Smooth muscle cell (in vitro differentiated cells): ENCODE measurements at regions not wholly inside any gene's neighbourhood (a gene's known extent, or its start where the extent isn't known, plus 50 kb on each side); places are given as distances from the start of the nearest gene placed in this dataset.

Experiments used
- DNase-seq: peaks from one replicate; lab custom pipeline; 2025; ENCODE audit not compliant: unreplicated experiment; lab: John Stamatoyannopoulos, UW
- H2AFZ ChIP-seq: fragments of 200-600 bp; sonication (generic); 2 replicates; pipeline ENCODE4 v1.6.0; 2016; ENCODE audit warnings: antibody characterized with exemption, low read depth, mild to moderate bottlenecking
- H3F3A ChIP-seq: fragments of 200-600 bp; sonication (generic); 2 replicates; pipeline ENCODE4 v1.6.0; 2017; ENCODE audit warnings: antibody characterized with exemption, low read depth
- H3K27ac ChIP-seq: fragments of 200-600 bp; sonication (generic); 2 replicates; pipeline ENCODE4 v1.5.1; 2016; ENCODE audit warnings: low read depth, mild to moderate bottlenecking
- H3K27me3 ChIP-seq: fragments of 200-600 bp; sonication (generic); 2 replicates; pipeline ENCODE4 v1.6.1; 2016; ENCODE audit warnings: low read depth, mild to moderate bottlenecking
- H3K36me3 ChIP-seq: fragments of 200-600 bp; sonication (generic); 2 replicates; pipeline ENCODE4 v1.5.1; 2016; ENCODE audit warnings: low read depth
- H3K4me1 ChIP-seq: fragments of 200-600 bp; sonication (generic); 2 replicates; pipeline ENCODE4 v1.5.1; 2016; ENCODE audit warnings: low read depth
- H3K4me2 ChIP-seq: fragments of 200-600 bp; sonication (generic); 2 replicates; pipeline ENCODE4 v1.6.0; 2016; ENCODE audit warnings: mild to moderate bottlenecking
- H3K4me3 ChIP-seq: fragments of 200-600 bp; sonication (generic); 2 replicates; pipeline ENCODE4 v1.5.1; 2016; ENCODE audit warnings: mild to moderate bottlenecking
- H3K79me2 ChIP-seq: fragments of 200-600 bp; sonication (generic); 2 replicates; pipeline ENCODE4 v1.6.0; 2016; ENCODE audit warnings: low read depth, mild to moderate bottlenecking
- H3K9ac ChIP-seq: fragments of 200-600 bp; sonication (generic); 2 replicates; pipeline ENCODE4 v1.6.0; 2016; ENCODE audit warnings: low read depth
- H3K9me3 ChIP-seq: fragments of 200-600 bp; sonication (generic); replicated peaks from 2 replicates; pipeline ENCODE4 v1.5.1; 2016; ENCODE audit warnings: low read depth
- H4K20me1 ChIP-seq: fragments of 200-600 bp; sonication (generic); 2 replicates; pipeline ENCODE4 v1.6.0; 2016; ENCODE audit warnings: low read depth
- CTCF ChIP-seq: fragments of 200-600 bp; sonication (generic); IDR thresholded peaks from 2 replicates; pipeline ENCODE4 v1.5.1; 2017; ENCODE audit warnings: borderline replicate concordance, mild to moderate bottlenecking, antibody characterized with exemption; ENCODE audit not compliant: insufficient read depth, poor library complexity, severe bottlenecking
- WGBS: methylation state at CpG from one replicate; pipeline ENCODE4 v1.1.7; 2016; ENCODE audit warnings: low lambda C conversion rate; 5-methylcytosine and 5-hydroxymethylcytosine counted together

- Histone ChIP-seq H4K20me1 (no peaks in the 10 kb centered on the region), H3K27ac (no peak overlapping the region), H3K4me3 (no peak overlapping the region), H3K9me3 (no peaks in the 10 kb centered on the region), H3K79me2 (no peaks in the 10 kb centered on the region), H3F3A (no peaks in the 10 kb centered on the region), H3K4me1 (no peaks in the 10 kb centered on the region), H3K9ac (no peak overlapping the region), H3K36me3 (no peaks in the 10 kb centered on the region), H2AFZ (no peak overlapping the region), H3K4me2 (no peak overlapping the region), H3K27me3 (no peaks in the 10 kb centered on the region)
- 63% methylated on average over 13 of the region's 13 CpGs for WGBS
- DNase-seq: no peak
- TF ChIP-seq CTCF: peak; percentile 58
Measured at GRCh38 chr17:13306310-13306962, 288.6 kb upstream of the ELAC2 start.

GRCh38 chr17:13302983-13303382, 285.2 kb upstream of the ELAC2 start:
- H3K4me3 ChIP-seq: no peak overlapping the region
- no peak overlapping the region for H3K9ac ChIP-seq
- no peaks in the 10 kb centered on the region for H3K36me3 ChIP-seq
- no peak overlapping the region for H2AFZ ChIP-seq
- no peak overlapping the region for H3K27ac ChIP-seq
- no peaks in the 10 kb centered on the region for H3K79me2 ChIP-seq
- no peak for TF ChIP-seq CTCF
- no peaks in the 10 kb centered on the region for H3K9me3 ChIP-seq
- H4K20me1 ChIP-seq: no peaks in the 10 kb centered on the region
- no peak overlapping the region for H3K4me2 ChIP-seq
- no peaks in the 10 kb centered on the region for H3K27me3 ChIP-seq
- H3F3A ChIP-seq: no peaks in the 10 kb centered on the region
- DNase-seq: no peak
- H3K4me1 ChIP-seq: no peaks in the 10 kb centered on the region
- whole genome bisulfite sequencing: 95% methylated on average over 4 of the region's 4 CpGs

- Histone ChIP-seq H3K4me3 (no peak overlapping the region), H3K4me1 (no peaks in the 10 kb centered on the region), H3K79me2 (no peaks in the 10 kb centered on the region), H3K27me3 (no peaks in the 10 kb centered on the region), H3K9me3 (no peaks in the 10 kb centered on the region), H3K4me2 (no peak overlapping the region), H3K36me3 (no peaks in the 10 kb centered on the region), H3F3A (no peaks in the 10 kb centered on the region), H4K20me1 (no peaks in the 10 kb centered on the region), H3K9ac (no peak overlapping the region), H2AFZ (no peak overlapping the region), H3K27ac (no peak overlapping the region)
- WGBS: 86% methylated on average over 3 of the region's 3 CpGs
- TF ChIP-seq CTCF: no peak
- no peak for DNase-seq
Measured at GRCh38 chr17:13302419-13302818, 284.6 kb upstream of the ELAC2 start.

- Histone ChIP-seq H3K9me3 (no peaks in the 10 kb centered on the region), H3F3A (no peaks in the 10 kb centered on the region), H4K20me1 (no peaks in the 10 kb centered on the region), H3K4me2 (no peak overlapping the region), H3K79me2 (no peaks in the 10 kb centered on the region), H3K36me3 (no peaks in the 10 kb centered on the region), H3K27me3 (no peaks in the 10 kb centered on the region), H2AFZ (no peak overlapping the region), H3K9ac (no peak overlapping the region), H3K4me3 (no peak overlapping the region), H3K27ac (no peak overlapping the region), H3K4me1 (no peaks in the 10 kb centered on the region)
- DNase-seq: no peak
- TF ChIP-seq CTCF: no peak
- WGBS: 81% methylated on average over 3 of the region's 3 CpGs
Measured at GRCh38 chr17:13297183-13297582, 279.4 kb upstream of the ELAC2 start.
